VCaP (cell line): ENCODE measurements at regions not wholly inside any gene's neighbourhood (a gene's known extent, or its start where the extent isn't known, plus 50 kb on each side); places are given as distances from the start of the nearest gene placed in this dataset.

Experiments
- H3K27ac ChIP-seq: fragments of 450-650 bp; 2 replicates; pipeline ENCODE4 v1.5.1; 2017
- TF ChIP-seq, protein P1 (sequence below): fragments of 450-650 bp; conservative IDR thresholded peaks from 2 replicates; pipeline ENCODE4 v1.5.1; 2017; ENCODE audit warnings: mild to moderate bottlenecking, moderate library complexity

DNA sequence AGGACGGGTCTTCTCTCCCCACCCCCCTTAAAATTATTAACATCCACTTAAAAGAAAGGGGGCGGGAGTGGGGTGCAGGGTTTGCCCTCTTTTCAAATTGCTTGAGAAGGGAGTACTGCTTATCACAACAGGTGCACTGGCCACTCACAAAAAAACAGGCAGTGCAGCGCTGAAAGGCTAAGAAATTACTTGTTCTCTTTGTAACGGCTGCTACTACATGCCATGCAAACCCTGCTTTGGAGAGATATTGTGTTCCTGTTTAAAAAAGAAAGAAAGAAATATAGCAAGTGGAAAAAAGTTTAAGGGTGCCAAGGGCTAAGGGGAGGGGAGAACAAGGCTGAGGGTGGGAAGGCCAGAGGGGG, 312.7 kb upstream of the JARID2 start:
- TF ChIP-seq, protein P1, sequence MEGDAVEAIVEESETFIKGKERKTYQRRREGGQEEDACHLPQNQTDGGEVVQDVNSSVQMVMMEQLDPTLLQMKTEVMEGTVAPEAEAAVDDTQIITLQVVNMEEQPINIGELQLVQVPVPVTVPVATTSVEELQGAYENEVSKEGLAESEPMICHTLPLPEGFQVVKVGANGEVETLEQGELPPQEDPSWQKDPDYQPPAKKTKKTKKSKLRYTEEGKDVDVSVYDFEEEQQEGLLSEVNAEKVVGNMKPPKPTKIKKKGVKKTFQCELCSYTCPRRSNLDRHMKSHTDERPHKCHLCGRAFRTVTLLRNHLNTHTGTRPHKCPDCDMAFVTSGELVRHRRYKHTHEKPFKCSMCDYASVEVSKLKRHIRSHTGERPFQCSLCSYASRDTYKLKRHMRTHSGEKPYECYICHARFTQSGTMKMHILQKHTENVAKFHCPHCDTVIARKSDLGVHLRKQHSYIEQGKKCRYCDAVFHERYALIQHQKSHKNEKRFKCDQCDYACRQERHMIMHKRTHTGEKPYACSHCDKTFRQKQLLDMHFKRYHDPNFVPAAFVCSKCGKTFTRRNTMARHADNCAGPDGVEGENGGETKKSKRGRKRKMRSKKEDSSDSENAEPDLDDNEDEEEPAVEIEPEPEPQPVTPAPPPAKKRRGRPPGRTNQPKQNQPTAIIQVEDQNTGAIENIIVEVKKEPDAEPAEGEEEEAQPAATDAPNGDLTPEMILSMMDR: no peak
- H3K27ac ChIP-seq: no peak overlapping the region

DNA sequence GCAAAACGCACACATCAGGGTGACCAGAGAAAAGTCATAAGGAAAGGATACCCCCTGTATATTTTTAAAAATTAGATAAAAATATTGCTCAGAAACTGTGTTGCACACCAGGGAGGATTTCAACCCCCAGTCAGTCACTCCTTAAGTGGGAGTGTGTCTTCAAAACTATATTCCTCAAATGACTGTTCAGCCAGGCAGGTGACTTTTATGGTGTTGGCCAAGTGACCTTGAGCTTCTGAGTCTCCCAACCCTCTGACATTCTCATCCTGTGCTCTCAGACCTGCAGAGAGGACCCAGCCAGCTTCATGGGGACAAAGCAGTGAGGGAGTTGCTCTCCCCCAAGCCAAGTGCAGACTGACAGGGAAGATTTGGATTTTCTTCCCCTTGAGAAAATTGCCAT, 311.9 kb upstream of the JARID2 start:
- TF ChIP-seq, protein P1: no peak
- H3K27ac ChIP-seq: no peak overlapping the region

DNA sequence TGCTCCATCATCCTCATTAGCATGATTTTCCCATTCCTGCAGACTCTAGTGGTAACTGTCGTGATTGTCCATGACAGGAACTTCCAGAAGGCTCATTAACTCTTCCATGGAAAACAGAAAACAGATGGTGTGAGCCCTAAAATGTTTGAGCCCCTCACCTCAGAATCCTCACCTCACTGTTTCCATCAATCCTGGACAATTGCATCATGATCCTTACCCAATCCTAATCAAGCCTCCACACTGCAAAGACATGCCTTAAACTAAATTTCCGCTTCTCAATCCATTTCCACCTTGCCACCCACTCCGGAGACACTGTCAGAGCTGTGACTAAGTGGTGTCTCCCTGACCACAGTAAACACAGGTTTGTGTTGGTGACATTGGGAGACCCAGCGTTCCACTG, 311.0 kb upstream of the JARID2 start:
- TF ChIP-seq, protein P1: no peak
- no peak overlapping the region for H3K27ac ChIP-seq

DNA sequence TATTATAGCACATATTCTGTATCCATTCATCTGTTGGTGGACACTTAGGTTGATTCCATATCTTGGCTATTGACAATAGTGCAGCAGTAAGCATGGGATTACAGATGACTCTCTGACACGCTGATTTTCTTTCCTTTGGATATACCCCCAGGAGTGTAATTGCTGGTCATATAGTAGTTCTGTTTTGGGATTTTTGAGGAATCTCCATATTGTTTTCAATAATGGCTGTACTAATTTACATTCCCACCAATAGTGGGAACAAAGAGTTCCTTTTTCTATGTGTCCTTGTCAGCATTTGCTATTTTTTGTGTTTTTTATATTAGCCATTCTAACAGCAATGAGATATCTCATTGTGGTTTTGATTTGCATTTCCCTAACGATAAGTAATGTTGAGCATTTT, 309.0 kb upstream of the JARID2 start:
- TF ChIP-seq, protein P1: no peak
- no peak overlapping the region for H3K27ac ChIP-seq

DNA sequence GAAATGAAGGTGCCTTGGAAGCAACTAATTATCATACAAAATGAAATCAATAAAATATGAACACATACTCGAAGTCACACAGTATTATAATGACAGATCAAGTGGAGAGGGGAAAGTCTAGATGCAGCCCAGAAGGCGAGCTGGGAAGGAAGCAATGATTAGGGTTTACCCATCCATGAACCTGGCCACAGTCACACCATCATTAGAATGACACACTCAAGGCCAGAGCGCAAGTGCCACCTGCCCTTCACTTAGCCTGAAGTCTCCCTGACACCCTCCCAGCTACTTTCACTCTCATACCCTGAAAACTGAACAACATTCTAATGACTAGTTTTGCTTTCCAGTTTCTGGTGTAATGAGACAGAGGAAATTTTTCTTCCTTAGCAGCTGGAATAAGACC, 302.8 kb upstream of the JARID2 start:
- TF ChIP-seq, protein P1: no peak
- H3K27ac ChIP-seq: no peak overlapping the region

DNA sequence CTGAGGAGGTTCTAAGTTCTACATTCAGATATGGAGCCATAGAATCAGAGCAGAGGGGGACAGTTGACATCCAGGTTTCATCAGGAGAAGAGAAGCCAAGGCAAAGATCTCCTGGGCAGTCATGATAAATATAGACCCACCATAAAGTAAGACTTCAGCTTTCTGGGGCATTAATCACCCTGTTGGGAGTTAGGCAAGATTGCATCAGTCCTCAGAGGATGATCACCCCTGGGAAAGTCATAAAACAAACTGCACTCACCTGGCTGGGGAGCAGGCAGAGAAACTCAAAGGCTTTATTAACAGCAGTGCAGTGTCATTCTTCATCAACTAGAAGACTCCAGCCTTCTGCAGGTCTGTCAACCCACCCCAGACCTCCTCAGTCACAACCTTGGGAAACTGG, 301.3 kb upstream of the JARID2 start:
- no peak overlapping the region for H3K27ac ChIP-seq
- TF ChIP-seq, protein P1: no peak

DNA sequence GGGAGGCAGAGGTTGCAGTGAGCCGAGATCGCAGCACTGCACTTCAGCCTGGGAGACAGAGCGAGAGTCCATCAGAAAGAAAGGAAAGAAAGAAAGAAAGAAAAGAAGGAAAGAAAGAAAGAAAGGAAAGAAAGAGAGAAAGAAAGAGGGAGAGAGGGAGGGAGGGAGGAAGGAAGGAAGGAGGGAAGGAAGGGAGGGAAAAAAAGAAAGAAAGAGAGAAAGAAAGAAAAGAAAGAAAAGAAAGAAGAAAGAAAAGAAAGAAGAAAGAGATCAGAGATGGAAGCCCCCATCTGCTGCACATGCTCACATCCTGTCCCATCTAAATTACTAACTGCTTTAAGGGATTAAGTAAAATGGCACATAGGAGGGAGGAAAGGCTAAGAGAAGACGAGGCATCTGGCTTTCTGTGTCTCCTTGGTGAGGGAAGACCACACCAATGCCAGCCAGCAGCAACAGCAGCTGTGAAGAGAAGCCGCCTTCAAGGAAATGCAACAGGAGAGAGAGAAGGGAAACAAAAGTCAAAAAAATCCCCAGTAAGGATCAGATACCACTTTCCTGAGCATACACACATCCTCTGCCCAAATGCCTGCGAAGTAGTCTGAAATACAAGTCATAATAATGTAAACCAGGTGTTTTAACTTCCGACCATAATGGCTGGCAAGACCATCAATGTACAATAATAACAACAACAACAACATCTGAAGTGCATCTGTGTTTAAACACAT, 300.2 kb upstream of the JARID2 start:
- TF ChIP-seq, protein P1: no peak
- no peak overlapping the region for H3K27ac ChIP-seq
